Testis (tissue), 2 donors: ENCODE measurements at regions not wholly inside any gene's neighbourhood (a gene's known extent, or its start where the extent isn't known, plus 50 kb on each side); places are given as distances from the start of the nearest gene placed in this dataset.

Source experiments
- CTCF ChIP-seq, 3 experiments: fragments of 450-650 bp in 2 of 3; fragments of 200-600 bp in 1 of 3; sonication (generic) in 1 of 3; IDR thresholded peaks; one replicate each; pipeline ENCODE4 v1.5.1; 2016 to 2019; ENCODE audit warnings: antibody characterized with exemption in 3 of 3, mild to moderate bottlenecking in 2 of 3, moderate library complexity in 1 of 3
- POLR2A ChIP-seq: fragments of 450-650 bp; IDR thresholded peaks from one replicate; pipeline ENCODE4 v1.6.1; 2017; ENCODE audit warnings: antibody characterized with exemption, mild to moderate bottlenecking, moderate library complexity

GRCh38 chr11:127307700-127308099 lies 307.1 kb upstream of the KIRREL3 start:
- TF ChIP-seq CTCF (IDR thresholded peaks at IDR 0.05) (no peak), POLR2A (no peak)
